ENCODE measurements at regions not wholly inside any gene's neighbourhood (a gene's known extent, or its start where the extent isn't known, plus 50 kb on each side); places are given as distances from the start of the nearest gene placed in this dataset.

DNA sequence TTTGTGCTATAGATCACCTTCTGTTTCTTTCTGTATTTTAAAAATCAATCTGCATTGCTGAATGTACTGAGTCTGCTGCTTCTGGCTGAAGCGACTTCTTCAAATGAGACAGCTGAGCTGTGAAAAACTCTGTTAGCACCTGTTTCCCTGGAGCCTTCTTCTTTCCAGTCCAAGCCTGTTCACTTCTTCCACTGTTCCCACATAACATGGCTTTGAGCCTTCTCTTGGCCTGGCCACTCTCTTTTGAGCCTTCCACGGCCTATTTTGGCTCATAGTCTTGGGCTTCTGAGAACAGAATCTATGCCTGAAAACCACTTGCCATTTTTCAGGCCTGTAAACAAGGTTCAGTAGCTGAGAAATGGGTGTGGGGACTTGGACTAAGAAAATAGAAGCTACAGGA lies 132.9 kb upstream of the IGFBP7 start:
- DNase-seq (ENCODE audit: low read depth) = no peak

DNA sequence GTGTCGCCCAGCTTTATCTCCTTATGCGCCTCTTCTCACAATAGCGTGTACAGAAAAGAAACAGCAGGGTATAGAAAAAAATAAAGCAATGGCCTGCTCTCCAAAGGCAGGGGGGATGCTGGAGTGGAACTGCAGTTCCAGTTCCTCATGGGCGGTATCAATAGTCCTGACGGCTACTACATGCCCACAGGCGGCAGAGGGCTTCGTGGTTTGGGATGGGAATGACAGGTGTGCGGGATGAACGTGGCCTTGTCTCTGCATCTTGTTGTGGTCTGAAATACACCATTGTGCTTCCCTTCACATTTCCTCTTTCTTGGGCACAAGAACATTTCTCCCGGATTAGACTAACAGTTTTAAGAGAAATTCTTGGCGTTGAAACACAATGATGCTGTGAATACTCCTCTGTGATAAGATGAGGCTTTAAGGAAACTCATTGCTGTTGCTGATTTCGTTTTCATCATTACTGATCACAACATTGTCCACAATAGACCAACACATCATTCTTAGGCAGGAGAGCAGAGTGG lies 124.1 kb upstream of the IGFBP7 start:
- no peak for DNase-seq (ENCODE audit: low read depth)

DNA sequence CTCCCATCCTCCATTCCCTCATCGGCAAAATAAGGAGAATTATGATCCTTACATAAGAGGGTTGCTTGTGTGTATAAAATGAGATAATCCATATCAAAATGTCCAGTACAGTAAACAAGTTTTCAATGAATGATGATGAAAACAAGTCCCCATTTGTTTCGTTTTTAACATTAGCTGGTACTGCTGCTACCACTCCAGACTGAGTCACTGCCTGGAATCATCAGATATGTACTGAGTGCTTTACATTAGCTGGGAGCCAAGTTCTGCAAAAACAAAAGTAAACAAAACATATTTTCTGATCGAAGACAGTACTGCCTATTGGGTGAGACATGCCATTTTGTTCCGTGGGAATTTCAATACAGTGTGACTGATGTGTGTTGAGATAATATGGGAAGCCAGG lies 123.2 kb upstream of the IGFBP7 start:
- no peak for DNase-seq (ENCODE audit: low read depth)

DNA sequence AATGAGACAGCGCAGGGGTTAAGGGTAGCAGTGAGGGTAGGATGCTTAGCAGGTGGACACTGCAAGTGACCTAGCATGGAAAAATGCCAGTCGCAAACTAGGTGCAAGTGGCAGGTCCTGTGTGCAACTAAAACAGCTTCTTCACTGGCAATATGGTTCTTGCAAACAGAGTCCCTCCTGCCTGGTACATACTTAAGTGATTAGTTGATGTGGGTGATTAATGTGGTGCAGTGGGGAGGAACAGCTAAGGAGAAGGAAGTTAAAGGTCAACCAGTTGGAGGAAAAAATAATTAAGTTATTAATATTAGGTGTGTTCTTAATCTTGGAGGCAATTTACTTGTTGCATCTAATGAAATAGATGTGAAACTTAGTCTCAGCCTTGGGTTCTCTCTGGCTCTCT lies 121.6 kb upstream of the IGFBP7 start:
- DNase-seq (ENCODE audit: low read depth) = no peak

DNA sequence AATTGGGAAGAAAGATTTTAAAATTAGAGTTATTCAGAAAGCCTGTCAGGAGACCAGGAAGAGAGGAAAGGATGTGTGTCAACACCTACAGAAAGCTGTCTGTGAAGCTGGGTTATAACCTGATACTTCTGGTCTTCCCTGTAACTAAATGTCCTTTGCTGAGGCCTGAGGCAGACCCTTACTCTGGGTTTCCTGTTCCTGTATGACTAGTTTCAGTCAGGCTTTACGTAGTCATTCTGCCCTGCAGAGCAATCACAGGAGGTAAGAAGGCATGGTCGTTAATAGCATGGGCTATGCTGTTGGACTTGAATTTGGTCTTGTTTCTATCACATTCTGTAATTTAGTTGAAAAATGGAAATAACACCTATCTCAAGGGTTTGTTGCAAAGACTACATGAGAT lies 110.5 kb upstream of the IGFBP7 start:
- DNase-seq (ENCODE audit: low read depth) = no peak

DNA sequence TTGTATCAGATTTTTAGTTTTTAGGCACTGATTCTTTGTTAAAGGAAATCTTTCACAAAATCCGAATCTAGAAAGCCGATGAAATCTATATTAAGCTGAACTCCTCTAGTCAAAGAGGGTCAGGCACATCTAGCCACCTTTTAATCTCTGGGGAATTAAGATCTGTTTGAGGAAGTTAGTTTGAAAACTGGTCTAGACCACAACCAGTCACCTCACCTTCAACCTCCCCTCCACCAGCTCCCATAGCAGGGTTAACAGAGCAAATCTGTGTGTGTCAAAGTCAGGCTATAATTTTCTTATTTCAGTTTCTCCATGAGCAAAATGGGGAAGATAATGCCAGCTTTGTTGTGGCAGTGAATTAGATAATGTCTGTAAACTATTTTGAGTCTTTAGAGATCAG lies 110.0 kb upstream of the IGFBP7 start:
- DNase-seq (ENCODE audit: low read depth) = no peak

DNA sequence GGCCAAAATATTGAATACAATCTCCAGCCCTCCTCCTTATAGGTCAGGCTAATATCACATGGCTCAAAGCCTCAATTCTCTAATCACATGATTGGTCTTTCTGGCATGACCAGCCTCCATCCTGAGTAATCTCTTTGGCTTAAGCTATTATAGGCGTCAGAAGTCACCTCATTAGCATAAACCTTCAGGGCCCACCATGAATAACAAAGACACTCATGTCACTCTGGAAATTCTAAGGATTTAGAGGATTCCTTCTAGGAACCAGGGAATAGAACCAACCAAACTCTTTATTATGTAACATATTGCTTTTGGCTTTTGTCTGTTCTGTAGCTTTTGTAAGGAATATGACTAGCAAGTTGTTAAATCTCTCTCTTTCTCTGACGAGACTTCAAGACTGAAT lies 109.2 kb upstream of the IGFBP7 start:
- DNase-seq (ENCODE audit: low read depth) = no peak

DNA sequence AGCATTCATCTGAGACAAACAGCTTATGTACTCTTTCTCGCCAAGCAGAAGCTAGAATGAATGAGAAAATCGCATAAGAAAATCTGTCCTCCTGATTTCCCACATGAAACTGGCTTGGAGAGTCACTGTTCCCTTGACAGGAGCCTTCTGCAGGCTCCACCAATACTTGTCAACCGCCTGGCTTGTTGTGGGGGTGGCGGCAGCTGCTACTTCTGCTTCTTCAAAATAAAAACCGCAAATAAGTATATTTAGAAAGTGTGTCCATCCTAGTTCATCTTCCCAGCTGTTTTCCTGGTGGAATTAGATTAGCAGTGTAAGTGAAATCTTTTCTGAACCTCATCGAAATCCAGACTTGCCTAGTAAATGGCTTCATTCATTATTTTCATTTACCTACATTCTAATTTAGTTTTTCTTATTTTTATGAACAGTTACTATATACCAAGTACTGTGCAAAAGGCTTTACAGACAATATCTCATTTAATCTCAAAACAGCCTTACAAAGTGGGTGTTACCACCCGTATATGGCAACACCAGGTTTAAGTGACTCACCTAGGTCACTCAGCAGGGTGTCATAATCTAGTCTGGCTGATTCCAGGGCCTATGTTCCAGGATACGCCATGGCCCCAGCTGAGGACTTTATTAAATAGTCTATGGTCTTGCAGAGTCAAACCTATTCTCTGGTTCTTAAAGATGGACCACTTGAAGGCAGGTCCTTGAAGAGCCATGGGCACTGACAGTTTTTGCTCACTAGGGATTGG lies 104.6 kb upstream of the IGFBP7 start:
- no peak for DNase-seq (ENCODE audit: low read depth)

DNA sequence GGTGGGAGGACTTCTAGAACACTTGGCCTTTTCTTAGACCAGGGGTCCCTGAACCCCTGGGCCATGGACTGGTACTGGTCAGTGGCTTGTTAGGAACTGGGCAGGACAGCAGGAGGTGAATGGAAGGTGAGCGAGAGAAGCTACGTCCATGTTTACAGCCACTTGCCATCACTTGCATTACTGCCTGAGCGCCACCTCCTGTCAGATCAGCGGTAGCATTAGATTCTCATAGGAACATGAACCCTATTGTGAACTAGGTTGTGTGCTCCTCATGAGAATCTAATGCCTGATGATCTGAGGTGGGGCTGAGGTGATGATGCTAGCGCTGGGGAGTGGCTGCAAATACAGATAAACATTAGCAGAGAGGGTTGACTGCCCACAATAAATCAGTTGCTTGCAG lies 100.9 kb upstream of the IGFBP7 start:
- DNase-seq (ENCODE audit: low read depth) = no peak

DNA sequence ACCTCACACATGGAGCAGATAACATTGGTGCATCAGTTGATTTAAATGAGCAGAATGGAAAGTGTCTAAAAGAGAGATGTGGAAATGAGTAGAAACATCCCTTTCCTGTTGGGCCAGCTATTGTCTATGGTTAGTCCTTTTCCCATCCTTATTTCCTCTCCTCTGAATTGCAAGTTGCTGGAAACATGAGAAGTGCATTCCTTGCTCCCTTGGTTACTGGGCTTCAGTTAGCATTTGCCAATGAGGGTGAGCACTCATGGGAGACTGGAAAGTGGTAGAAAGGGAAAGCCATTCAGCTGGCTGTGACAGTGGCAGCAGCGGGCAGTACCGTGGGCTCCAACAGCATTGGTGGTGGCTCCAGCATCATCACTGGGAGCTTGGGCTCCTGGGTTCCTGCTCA lies 96.0 kb upstream of the IGFBP7 start:
- DNase-seq (ENCODE audit: low read depth) = no peak

DNA sequence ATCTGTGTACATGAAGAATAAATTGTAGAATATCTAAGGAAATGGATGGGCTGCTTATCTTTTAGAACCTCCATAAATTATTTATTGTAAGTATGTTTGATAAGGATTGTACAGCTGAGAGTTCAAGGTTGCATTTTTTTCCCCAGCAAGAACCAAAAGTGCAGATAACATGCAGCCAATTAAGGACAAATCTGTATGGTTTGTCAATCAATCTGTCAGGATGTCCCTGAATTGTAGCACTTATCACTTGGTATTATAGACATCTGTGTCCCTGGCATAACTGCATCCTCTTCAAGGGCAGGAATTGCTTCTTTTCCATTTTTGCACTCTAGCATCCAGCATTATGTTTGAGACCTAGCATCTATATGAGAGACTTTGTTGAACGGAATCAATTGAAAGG lies 95.4 kb upstream of the IGFBP7 start:
- DNase-seq (ENCODE audit: low read depth) = no peak

DNA sequence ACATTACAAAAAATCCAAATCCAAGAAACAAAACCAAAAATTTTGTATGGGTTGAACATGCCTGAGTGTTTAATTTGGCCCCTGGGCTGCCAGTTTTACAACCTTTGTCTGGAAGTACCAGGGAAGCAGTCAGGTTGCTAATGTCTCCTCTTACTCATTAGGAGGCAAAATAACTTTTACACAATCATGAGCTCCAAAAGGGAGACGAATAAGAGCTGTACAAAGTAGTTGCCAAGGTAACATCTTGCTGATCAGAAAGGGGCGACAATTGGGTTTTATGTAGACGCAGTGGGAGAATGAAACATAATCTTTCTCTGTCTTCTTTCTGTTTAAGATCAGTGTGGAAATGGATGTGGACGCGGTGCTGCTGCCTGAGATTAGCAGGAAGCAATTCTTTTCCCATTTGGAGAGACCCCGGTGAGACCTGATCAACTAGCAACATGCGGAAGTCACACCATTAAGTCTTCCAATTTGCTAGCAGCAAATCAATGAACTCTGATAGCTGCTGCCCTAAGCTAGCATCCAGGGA lies 90.7 kb upstream of the IGFBP7 start:
- DNase-seq (ENCODE audit: low read depth) = no peak

DNA sequence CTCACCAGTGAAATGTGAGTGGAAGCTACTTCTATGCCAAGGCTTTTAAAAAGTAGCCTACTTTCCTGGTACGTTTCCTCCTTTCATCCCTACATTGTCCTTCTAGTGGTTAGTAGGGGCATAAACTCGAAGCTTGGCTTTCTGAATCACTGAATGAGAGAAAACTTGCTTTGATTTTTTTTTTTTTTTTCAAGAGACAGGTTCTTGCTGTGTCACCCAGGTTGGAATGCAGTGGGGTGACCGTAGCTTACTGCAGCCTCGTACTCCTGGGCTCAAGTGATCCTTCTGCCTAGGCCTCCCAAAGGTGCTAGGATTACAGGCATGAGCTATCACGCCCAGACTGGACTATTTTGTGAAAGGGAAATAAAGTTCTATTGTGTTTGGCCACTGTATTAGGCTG lies 89.1 kb upstream of the IGFBP7 start:
- DNase-seq (ENCODE audit: low read depth) = no peak

DNA sequence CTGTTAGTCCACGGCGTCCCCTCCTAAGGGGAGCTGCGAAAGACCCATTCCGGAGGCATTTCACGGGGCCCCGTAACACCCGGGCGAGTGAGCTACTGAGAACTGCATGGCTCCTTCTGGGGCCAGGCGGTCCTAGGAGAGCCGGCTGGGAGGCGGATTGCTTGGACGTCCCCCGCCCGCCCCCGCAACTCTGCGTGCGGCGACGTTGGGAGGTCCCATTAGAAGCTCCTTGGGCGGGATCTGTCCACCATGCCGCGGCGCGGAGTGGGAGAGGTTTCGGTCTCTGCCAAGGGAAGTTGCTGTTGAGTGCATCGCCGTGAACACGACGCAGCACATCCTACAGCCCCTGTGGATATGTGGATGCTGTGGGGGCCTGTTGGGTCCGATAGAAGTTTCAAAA lies 85.4 kb upstream of the IGFBP7 start:
- DNase-seq (ENCODE audit: low read depth) = no peak

DNA sequence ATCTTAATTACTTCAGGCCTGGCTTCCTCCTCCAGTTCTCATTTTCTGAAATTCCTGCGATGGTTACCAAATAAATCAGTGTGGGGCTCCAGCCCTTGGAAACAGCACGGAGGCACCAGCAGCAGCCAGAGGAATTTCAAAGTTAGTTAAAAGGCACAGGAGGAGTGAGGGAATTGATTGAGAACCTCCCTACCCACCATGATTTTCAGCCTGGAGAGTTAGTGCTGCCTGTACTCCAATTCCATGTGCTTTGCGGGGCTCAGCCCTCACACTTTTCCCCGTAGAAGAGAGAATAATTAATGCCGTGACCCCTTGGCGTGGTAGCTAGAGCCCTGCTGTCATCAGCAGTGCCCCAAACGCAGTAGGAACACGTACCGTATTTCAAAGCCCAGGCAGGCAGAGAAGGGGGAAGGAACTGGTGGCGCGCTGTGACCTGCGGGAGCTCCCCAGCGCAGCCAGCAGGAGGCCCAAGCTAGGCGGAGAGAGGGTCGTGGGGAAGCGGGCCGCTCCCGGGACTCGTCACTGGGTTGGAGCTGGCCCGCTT lies 84.0 kb upstream of the IGFBP7 start:
- no peak for DNase-seq (ENCODE audit: low read depth)

DNA sequence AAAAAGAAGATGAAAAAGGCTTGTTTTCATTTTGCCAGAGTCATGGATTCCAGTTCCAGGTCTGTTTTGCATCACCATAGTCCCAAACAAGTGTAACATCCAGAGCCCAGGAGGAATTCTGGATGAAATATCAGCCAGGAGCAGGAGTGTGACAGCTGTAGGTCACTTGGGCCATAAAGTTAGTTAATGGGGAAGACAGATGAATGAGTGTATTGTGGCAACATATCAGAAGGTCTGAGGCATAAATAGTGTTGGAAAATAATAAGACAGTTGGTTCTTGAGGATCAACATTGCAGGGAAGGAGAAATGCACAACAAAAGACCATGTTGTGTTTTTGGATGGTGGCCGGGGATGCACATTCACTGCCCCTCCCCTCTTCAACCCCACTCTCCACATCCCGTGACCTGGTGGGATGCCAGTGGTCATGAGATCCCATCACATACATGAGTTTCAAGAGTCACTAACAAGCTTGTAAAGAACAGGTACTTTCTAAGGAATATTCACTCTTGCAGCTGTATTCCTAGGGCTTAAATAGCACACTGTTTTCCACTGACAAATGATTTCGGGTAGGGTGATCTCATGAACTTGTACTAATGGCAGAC lies 83.1 kb upstream of the IGFBP7 start:
- DNase-seq (ENCODE audit: low read depth) = no peak

DNA sequence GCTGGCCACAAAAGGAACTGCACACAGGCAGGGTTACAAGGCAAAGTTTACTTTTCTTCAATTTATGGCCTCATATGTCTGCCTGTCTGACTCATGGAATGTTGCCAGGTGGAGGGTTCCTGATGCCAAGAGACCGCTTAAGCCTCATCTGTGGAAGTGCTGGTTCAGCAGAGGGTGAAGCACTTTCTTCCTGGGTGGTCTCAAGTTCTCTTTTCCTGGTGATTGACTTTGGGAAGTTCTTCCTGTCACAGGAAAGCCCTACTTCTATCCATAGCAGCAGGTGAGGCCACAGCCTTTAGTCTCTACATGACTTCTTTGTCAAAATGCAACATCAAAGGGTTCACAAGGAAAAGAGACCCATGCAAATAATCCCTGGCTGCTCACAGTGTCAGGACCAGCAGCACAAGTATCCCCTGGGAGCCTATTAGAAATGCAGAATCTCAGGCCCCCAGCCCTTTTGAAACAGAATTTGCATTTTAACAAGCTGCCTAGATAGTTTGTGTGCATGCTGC lies 81.4 kb upstream of the IGFBP7 start:
- DNase-seq (ENCODE audit: low read depth) = no peak

DNA sequence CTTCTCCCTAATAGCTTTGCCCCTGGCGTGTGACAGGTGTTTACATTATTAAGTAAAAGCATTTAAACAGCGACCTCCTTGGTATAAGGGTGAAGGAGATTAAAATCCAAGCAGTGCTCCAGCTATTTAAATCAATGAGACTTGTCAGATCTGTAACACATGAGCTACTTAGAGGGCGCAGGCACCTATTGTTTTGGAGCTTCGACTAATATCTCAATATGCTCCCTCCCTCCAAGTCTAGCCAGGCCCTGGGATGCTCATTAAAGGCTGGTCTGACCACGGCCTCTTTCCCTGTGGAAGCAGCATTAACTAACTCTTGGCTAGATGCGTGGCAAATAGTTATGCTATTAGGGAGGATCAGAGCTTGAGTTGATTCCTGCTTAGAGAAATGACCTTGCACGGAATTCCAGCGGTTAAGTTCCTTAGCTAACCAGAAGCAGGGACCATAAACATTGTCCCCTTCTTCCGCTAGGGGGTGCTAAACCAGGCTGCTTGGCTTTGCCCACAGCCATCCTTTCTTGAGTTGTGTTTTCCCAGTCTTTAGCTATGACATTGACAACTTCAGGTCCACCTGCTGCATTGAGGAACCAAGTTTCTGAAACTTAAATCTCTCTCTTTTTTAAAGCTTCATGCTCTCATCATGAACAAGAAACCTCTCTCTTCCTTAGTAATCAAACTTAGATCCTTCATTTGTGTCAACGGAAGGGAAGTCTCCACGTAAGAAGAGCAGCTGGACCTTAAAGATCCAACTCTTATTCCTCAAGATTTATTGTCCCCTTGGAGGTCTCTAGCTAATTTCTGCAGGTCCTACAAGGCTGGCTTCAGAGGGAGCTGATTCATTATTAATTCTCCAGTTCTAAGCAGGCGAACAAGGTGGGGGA lies 80.7 kb upstream of the IGFBP7 start:
- DNase-seq (ENCODE audit: low read depth) = no peak

DNA sequence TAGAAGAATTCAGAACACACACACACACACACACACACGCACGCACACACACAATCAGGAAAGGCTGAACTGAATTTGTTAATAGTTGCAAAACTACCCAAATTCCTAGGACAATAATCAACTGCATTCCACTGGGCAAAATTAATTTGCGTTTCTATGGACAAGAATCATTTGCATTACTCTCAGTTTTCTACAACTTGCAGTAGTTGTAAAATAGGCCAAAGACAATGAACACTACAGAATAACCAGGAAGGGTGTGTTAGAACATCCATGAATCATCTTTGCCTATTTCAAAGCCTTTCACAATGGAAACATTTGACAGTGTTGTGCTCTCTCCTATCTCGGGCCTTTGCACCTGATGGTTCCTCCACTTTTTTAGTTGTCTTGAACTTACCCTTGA lies 77.1 kb upstream of the IGFBP7 start:
- no peak for DNase-seq (ENCODE audit: low read depth)

DNA sequence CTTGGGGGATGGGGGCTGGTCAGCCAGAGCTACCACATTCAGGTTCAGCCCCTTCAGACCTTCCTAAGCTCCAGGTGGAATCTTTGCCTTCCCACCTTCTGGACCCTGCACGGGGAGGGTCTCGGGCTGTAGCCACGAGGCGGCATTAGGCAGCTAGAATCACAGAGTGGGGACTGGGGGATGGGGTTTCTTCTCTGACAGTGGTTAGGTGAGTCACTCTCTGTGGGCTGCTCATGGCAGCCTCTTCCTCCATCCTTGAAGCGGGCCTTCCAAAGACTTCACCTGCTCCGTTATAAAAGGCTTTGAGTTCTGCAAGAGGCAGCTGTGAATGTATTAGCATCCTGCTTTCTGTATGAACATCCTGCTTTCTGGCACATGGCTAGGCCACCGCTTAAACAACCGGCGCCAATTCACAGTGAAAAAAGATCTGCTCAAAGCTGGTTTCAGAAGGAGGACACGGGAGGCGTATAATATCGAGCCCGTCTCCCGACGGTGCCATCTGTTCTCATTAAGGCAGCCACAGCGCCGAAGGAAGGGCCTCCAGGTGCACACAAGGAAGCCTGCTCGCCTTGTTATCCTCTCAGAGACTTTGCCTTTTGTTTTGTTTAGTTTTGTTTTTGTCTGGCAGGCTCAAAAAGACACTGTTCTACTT lies 74.3 kb upstream of the IGFBP7 start:
- DNase-seq (ENCODE audit: low read depth) = no peak

DNA sequence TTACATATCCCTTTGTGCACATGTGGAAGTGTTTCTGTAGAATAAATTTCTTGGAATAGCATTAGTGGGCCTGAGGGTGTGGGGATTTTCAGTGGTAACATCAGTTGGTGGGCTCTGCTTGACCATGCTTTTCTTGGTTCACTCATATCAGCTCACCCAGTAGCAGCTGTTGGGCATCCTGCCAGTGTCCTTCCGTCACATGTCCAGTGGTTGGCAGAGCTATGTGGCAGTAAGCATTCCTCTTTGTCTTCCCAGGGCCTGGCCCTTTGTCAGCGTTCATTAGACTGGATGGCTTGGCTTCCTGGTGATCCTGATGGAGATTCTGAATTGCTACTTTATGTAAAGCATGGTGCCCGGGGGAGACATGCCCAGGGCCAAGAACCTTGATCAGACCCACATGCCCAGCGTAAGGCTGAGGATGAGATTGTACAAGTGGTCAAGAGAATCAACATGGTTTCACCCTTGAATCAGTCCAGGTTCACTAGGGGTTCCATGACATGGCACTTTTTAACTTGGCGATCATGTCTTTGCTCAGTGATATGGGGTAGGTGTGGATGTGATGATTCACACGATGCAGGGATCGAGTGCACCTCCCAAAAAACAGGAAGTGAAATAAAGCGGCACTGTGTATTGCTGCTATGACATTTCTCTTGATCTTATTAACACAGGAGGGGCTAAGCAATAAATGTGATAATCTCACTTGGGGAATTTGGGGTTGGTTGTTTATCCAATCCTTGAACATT lies 72.1 kb upstream of the IGFBP7 start:
- no peak for DNase-seq (ENCODE audit: low read depth)
